Keratinocyte (primary cell): ENCODE measurements at regions not wholly inside any gene's neighbourhood (a gene's known extent, or its start where the extent isn't known, plus 50 kb on each side); places are given as distances from the start of the nearest gene placed in this dataset.

Source experiments
- DNase-seq: peaks from one replicate; pipeline ENCODE4 v3.0.0-alpha.2; 2011; ENCODE audit warnings: low read depth, missing footprints, low spot score
- FAIRE-seq: peaks from 2 replicates; lab custom pipeline; 2011; peaks lifted over from hg19 to GRCh38; lab: Jason Lieb, UNC
- H2AFZ ChIP-seq: 2 replicates; pipeline ENCODE4 v1.6.0; 2012; ENCODE audit warnings: low read length, control low read depth, inconsistent platforms; ENCODE audit not compliant: control insufficient read depth
- H3K27ac ChIP-seq: 2 replicates; pipeline ENCODE4 v1.5.1; 2011; ENCODE audit warnings: low read length; ENCODE audit not compliant: control insufficient read depth, insufficient read depth
- H3K27me3 ChIP-seq: 3 replicates; pipeline ENCODE4 v1.6.0; 2011; ENCODE audit warnings: low read length; ENCODE audit not compliant: control insufficient read depth, insufficient read depth; ENCODE audit errors: extremely low read depth
- H3K36me3 ChIP-seq, 2 experiments: 2 replicates in 1 of 2; 3 replicates in 1 of 2; pipeline ENCODE4 v1.5.1; 2011; ENCODE audit warnings: low read length in 2 of 2, mild to moderate bottlenecking in 1 of 2; ENCODE audit not compliant: control insufficient read depth in 2 of 2, insufficient read depth in 2 of 2; ENCODE audit errors: extremely low read depth in 1 of 2
- H3K4me1 ChIP-seq: 3 replicates; pipeline ENCODE4 v1.5.1; 2011; ENCODE audit warnings: low read length; ENCODE audit not compliant: control insufficient read depth, insufficient read depth; ENCODE audit errors: extremely low read depth
- H3K4me2 ChIP-seq: 3 replicates; pipeline ENCODE4 v1.6.0; 2011; ENCODE audit warnings: low read depth, low read length; ENCODE audit not compliant: control insufficient read depth, insufficient read depth; ENCODE audit errors: extremely low read depth
- H3K4me3 ChIP-seq, 3 experiments: fragments of 200-600 bp in 1 of 3; sonication (generic) in 1 of 3; 2 replicates in 2 of 3; 3 replicates in 1 of 3; pipeline ENCODE4 v1.5.1; 2011 to 2016; ENCODE audit warnings: low read length in 3 of 3, mild to moderate bottlenecking in 3 of 3, control low read depth in 2 of 3, inconsistent platforms in 1 of 3, low read depth in 1 of 3, mixed read lengths in 1 of 3, mixed run types in 1 of 3, moderate library complexity in 1 of 3; ENCODE audit not compliant: control insufficient read depth in 2 of 3, insufficient read depth in 2 of 3; ENCODE audit errors: extremely low read depth in 1 of 3
- H3K79me2 ChIP-seq: 2 replicates; pipeline ENCODE4 v1.6.0; 2012; ENCODE audit warnings: low read length; ENCODE audit not compliant: control insufficient read depth, insufficient read depth
- H3K9ac ChIP-seq: 3 replicates; pipeline ENCODE4 v1.6.0; 2011; ENCODE audit warnings: low read length; ENCODE audit not compliant: control insufficient read depth, insufficient read depth; ENCODE audit errors: extremely low read depth
- H3K9me1 ChIP-seq: 3 replicates; pipeline ENCODE4 v1.6.0; 2011; ENCODE audit warnings: low read length; ENCODE audit not compliant: control insufficient read depth, insufficient read depth; ENCODE audit errors: extremely low read depth
- H3K9me3 ChIP-seq: 2 replicates; pipeline ENCODE4 v1.5.1; 2012; ENCODE audit warnings: low read depth, low read length; ENCODE audit not compliant: control insufficient read depth
- H4K20me1 ChIP-seq: 3 replicates; pipeline ENCODE4 v1.6.0; 2011; ENCODE audit warnings: low read length; ENCODE audit not compliant: control insufficient read depth, insufficient read depth; ENCODE audit errors: extremely low read depth
- EZH2 ChIP-seq: IDR thresholded peaks from one replicate; pipeline ENCODE4 v1.6.1; 2012; ENCODE audit warnings: inconsistent platforms, mild to moderate bottlenecking, low read length, moderate library complexity
- dilution Hi-C: fragments of 300-500 bp; cut with MboI; formaldehyde crosslinking; loops from one replicate; pipeline ENCODE4 v1.7.0; 2020; ENCODE audit warnings: low sequenced_read_pairs; ENCODE audit not compliant: extremely low pct_ligation_motif_present
- TF ChIP-seq, protein P1 (sequence below), 3 experiments: IDR thresholded peaks in 1 of 3; conservative IDR thresholded peaks in 1 of 3; optimal IDR thresholded peaks in 1 of 3; 2 replicates in 2 of 3; 3 replicates in 1 of 3; pipeline versions ENCODE3 to v1.5.1; 2011; ENCODE audit warnings: low read length in 3 of 3, mild to moderate bottlenecking in 3 of 3, moderate library complexity in 2 of 3, control low read depth in 1 of 3, inconsistent platforms in 1 of 3; ENCODE audit not compliant: insufficient read depth in 2 of 3; ENCODE audit errors: extremely low read depth in 1 of 3

DNA sequence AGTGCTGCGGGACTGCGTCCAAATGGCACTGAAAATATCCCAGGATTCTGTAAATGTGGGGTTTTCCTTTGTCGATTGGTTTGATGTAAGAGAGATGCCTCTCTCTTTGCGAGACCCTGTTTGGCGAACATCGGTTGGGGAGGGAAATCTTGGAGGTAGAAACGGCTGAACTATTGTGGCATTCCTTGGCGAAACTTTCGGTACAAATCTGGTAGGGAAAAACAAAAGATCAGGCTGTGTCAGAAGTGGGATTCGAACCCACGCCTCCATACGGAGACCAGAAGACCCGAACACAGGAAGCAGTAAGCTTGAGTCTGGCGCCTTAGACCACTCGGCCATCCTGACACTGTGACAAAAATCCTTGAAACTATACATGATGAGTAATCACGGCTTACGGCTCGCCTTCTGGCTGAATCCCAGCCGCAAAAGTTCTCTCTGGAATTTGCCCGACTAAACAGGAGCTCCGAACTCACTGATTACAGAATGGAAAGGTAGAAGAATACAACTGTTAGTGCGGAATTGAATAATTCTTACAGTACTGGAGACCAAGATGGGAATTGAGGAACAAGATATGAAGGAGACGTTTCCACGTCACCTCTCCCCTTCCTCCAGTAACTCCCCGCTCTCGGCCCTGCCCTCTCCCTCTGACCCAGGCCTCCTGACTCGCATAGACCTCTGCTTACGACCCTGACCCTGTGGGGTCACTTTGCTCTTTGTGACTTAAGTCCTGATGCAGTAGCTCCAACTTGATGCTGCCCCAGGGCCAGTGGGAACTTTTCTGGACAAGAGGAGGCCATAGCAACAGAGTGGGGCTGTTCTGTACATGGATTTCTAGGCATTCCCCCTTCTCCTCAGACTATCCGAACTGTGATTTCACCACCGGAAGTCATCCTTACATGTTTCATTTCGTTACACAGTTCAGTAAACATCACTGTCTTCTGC, 132.8 kb upstream of the ZNF184 start:
- FAIRE-seq (peak; percentile 69), DNase-seq (no peak)
- Histone ChIP-seq H2AFZ (peak overlapping the region; percentile 93), H3K4me1 (peaks cover 24% of the 10 kb centered on the region), H3K27ac (peak overlapping the region; percentile 23), H4K20me1 (no peaks in the 10 kb centered on the region), H3K36me3 (no peaks in the 10 kb centered on the region), H3K9ac (peak overlapping the region; percentile 71), H3K27me3 (no peaks in the 10 kb centered on the region), H3K4me3 (peak overlapping the region; percentile 47 to 96 (median 91)), H3K4me2 (peak overlapping the region; percentile 88), H3K79me2 (no peaks in the 10 kb centered on the region), H3K9me1 (no peaks in the 10 kb centered on the region), H3K9me3 (no peaks in the 10 kb centered on the region)
- dilution Hi-C loops, result no loop called here
- no peak for TF ChIP-seq EZH2

DNA sequence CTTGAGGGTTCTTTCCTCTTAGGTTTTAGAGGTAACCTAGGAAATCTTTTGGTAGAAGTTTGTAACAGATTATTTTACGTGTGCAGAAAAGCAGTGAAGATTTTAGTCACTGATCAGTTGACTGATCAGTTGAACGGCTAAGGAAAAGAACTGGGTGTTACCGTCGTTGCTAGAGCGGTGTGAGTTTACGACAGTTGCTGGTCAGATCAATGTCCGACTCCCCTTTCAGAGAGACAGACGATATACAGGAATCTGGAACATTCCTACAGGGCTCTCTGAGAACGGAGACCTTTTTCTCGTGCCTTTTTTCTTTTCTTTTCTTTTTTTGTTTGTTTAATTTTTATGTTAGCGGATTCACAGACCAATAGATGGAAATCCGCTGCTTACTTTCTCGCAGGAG, 132.1 kb upstream of the ZNF184 start:
- peak overlapping the region; percentile 23 for H3K27ac ChIP-seq
- dilution Hi-C loops, result no loop called here
- peak overlapping the region; percentile 88 for H3K4me2 ChIP-seq
- peaks cover 24% of the 10 kb centered on the region for H3K4me1 ChIP-seq
- peak overlapping the region; percentile 71 for H3K9ac ChIP-seq
- FAIRE-seq, result peak; percentile 32
- no peaks in the 10 kb centered on the region for H3K36me3 ChIP-seq
- no peak for DNase-seq
- H2AFZ ChIP-seq, result peak overlapping the region; percentile 93
- H3K9me1 ChIP-seq, result no peaks in the 10 kb centered on the region
- TF ChIP-seq, protein P1, sequence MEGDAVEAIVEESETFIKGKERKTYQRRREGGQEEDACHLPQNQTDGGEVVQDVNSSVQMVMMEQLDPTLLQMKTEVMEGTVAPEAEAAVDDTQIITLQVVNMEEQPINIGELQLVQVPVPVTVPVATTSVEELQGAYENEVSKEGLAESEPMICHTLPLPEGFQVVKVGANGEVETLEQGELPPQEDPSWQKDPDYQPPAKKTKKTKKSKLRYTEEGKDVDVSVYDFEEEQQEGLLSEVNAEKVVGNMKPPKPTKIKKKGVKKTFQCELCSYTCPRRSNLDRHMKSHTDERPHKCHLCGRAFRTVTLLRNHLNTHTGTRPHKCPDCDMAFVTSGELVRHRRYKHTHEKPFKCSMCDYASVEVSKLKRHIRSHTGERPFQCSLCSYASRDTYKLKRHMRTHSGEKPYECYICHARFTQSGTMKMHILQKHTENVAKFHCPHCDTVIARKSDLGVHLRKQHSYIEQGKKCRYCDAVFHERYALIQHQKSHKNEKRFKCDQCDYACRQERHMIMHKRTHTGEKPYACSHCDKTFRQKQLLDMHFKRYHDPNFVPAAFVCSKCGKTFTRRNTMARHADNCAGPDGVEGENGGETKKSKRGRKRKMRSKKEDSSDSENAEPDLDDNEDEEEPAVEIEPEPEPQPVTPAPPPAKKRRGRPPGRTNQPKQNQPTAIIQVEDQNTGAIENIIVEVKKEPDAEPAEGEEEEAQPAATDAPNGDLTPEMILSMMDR (optimal IDR thresholded peaks at IDR 0.05 in 1 of 3, IDR thresholded peaks at IDR 0.05 in 1 of 3, conservative IDR thresholded peaks at IDR 0.05 in 1 of 3; ENCODE audit: extremely low read depth in 1 of 3, insufficient read depth in 2 of 3, low read length in 3 of 3), result no peak
- TF ChIP-seq EZH2, result no peak
- H4K20me1 ChIP-seq, result no peaks in the 10 kb centered on the region
- no peaks in the 10 kb centered on the region for H3K9me3 ChIP-seq
- no peaks in the 10 kb centered on the region for H3K79me2 ChIP-seq
- H3K27me3 ChIP-seq, result no peaks in the 10 kb centered on the region
- H3K4me3 ChIP-seq, result peak overlapping the region; percentile 47 to 96 (median 91)
